NAMALWA (cell line): ENCODE measurements at regions not wholly inside any gene's neighbourhood (a gene's known extent, or its start where the extent isn't known, plus 50 kb on each side); places are given as distances from the start of the nearest gene placed in this dataset.
A peak's percentile ranks its signal among the peaks of the same experiment; 100 is the strongest.

Source experiments
- DNase-seq: peaks from one replicate; pipeline ENCODE4 v3.0.0-alpha.2; 2015; ENCODE audit warnings: low spot score

- no peak for DNase-seq
Measured at GRCh38 chr4:137310593-137311490, 221.5 kb downstream of the PCDH18 start.

GRCh38 chr4:137310166-137310565, 222.1 kb downstream of the PCDH18 start:
- no peak for DNase-seq

- no peak for DNase-seq
Measured at GRCh38 chr4:137309424-137309823, 222.9 kb downstream of the PCDH18 start.

GRCh38 chr4:137307806-137308205, 224.5 kb downstream of the PCDH18 start:
- DNase-seq = no peak

- no peak for DNase-seq
Measured at GRCh38 chr4:137300776-137301175, 231.5 kb downstream of the PCDH18 start.

- no peak for DNase-seq
Measured at GRCh38 chr4:137299281-137299680, 233.0 kb downstream of the PCDH18 start.

- no peak for DNase-seq
Measured at GRCh38 chr4:137293281-137293680, 239.0 kb downstream of the PCDH18 start.

- no peak for DNase-seq
Measured at GRCh38 chr4:137283737-137284136, 248.6 kb downstream of the PCDH18 start.

- DNase-seq = no peak
Measured at GRCh38 chr4:137278431-137278830, 253.9 kb downstream of the PCDH18 start.

GRCh38 chr4:137274404-137274803, 257.9 kb downstream of the PCDH18 start:
- DNase-seq = no peak

- no peak for DNase-seq
Measured at GRCh38 chr4:137267024-137267423, 265.3 kb downstream of the PCDH18 start.

GRCh38 chr4:137266511-137266910, 265.8 kb downstream of the PCDH18 start:
- DNase-seq = no peak

GRCh38 chr4:137263206-137263605, 269.1 kb downstream of the PCDH18 start:
- DNase-seq = no peak

- no peak for DNase-seq
Measured at GRCh38 chr4:137253949-137254348, 278.3 kb downstream of the PCDH18 start.

- DNase-seq = no peak
Measured at GRCh38 chr4:137249112-137249511, 283.2 kb downstream of the PCDH18 start.

- no peak for DNase-seq
Measured at GRCh38 chr4:137238456-137239162, 293.7 kb downstream of the PCDH18 start.

GRCh38 chr4:137226900-137227299, 305.4 kb downstream of the PCDH18 start:
- peak; percentile 10 for DNase-seq

GRCh38 chr4:137226221-137226620, 306.1 kb downstream of the PCDH18 start:
- DNase-seq = no peak

- DNase-seq = no peak
Measured at GRCh38 chr4:137213372-137214173, 318.7 kb downstream of the PCDH18 start.

- no peak for DNase-seq
Measured at GRCh38 chr4:137212601-137213000, 319.7 kb downstream of the PCDH18 start.

GRCh38 chr4:137209240-137209639, 323.1 kb downstream of the PCDH18 start:
- DNase-seq = no peak

GRCh38 chr4:137206781-137207180, 325.5 kb downstream of the PCDH18 start:
- no peak for DNase-seq
